Activated CD4-positive, alpha-beta T cell treated with anti-CD3 and anti-CD28 coated beads, Interleukin-2, amount 10 ng/mL, durations not matched to agents 24 days and 14 days (primary cell): ENCODE measurements at regions not wholly inside any gene's neighbourhood (a gene's known extent, or its start where the extent isn't known, plus 50 kb on each side); places are given as distances from the start of the nearest gene placed in this dataset.

ENCODE experiments used
- DNase-seq: peaks from one replicate; pipeline ENCODE4 v3.0.0; 2022
- H3K27ac Mint-ChIP-seq: one replicate; pipeline ENCODE4 v1.8.0; 2022; ENCODE audit warnings: mild to moderate bottlenecking, mixed read lengths
- H3K27me3 Mint-ChIP-seq: one replicate; pipeline ENCODE4 v1.8.0; 2022; ENCODE audit warnings: mixed read lengths
- H3K36me3 Mint-ChIP-seq: one replicate; pipeline ENCODE4 v1.8.0; 2022; ENCODE audit warnings: low read depth, mild to moderate bottlenecking, mixed read lengths
- H3K4me1 Mint-ChIP-seq: one replicate; pipeline ENCODE4 v1.8.0; 2021; ENCODE audit warnings: mixed read lengths
- H3K4me3 Mint-ChIP-seq: one replicate; pipeline ENCODE4 v1.8.0; 2022; ENCODE audit warnings: mild to moderate bottlenecking, moderate library complexity, mixed read lengths
- H3K9me3 Mint-ChIP-seq: one replicate; pipeline ENCODE4 v1.8.0; 2021; ENCODE audit warnings: mixed read lengths
- intact Hi-C: fragments of 100-400 bp; cut with micrococcal nuclease; formaldehyde crosslinking; loops from one replicate; pipeline ENCODE4 v1.15.1; 2023

GRCh38 chr15:94912760-94913159 is 681.4 kb downstream of the MCTP2 start:
- no peaks in the 10 kb centered on the region for H3K9me3 Mint-ChIP-seq
- intact Hi-C loops, result no loop called here
- no peaks in the 10 kb centered on the region for H3K4me1 Mint-ChIP-seq
- no peaks in the 10 kb centered on the region for H3K36me3 Mint-ChIP-seq
- DNase-seq, result no peak
- no peak overlapping the region for H3K4me3 Mint-ChIP-seq
- no peak overlapping the region for H3K27ac Mint-ChIP-seq
- H3K27me3 Mint-ChIP-seq, result no peaks in the 10 kb centered on the region

- Mint-ChIP-seq H3K4me3 (no peak overlapping the region), H3K4me1 (no peaks in the 10 kb centered on the region), H3K36me3 (no peaks in the 10 kb centered on the region), H3K9me3 (no peaks in the 10 kb centered on the region), H3K27ac (no peak overlapping the region), H3K27me3 (no peaks in the 10 kb centered on the region)
- intact Hi-C loops, result no loop called here
- no peak for DNase-seq
Observed at GRCh38 chr15:94917068-94917467, 685.7 kb downstream of the MCTP2 start.

- no peaks in the 10 kb centered on the region for H3K27me3 Mint-ChIP-seq
- intact Hi-C loops, result no loop called here
- H3K27ac Mint-ChIP-seq, result no peak overlapping the region
- no peaks in the 10 kb centered on the region for H3K9me3 Mint-ChIP-seq
- no peak for DNase-seq
- no peak overlapping the region for H3K4me3 Mint-ChIP-seq
- no peaks in the 10 kb centered on the region for H3K4me1 Mint-ChIP-seq
- H3K36me3 Mint-ChIP-seq, result no peaks in the 10 kb centered on the region
Observed at GRCh38 chr15:94921936-94922335, 690.6 kb downstream of the MCTP2 start.

GRCh38 chr15:94924057-94924456 is 692.7 kb downstream of the MCTP2 start:
- Mint-ChIP-seq H3K4me1 (no peaks in the 10 kb centered on the region), H3K27ac (no peak overlapping the region), H3K4me3 (no peak overlapping the region), H3K9me3 (no peaks in the 10 kb centered on the region), H3K27me3 (no peaks in the 10 kb centered on the region), H3K36me3 (no peaks in the 10 kb centered on the region)
- intact Hi-C loops, result no loop called here
- no peak for DNase-seq

GRCh38 chr15:94924971-94925598 is 693.7 kb downstream of the MCTP2 start:
- intact Hi-C loops, result no loop called here
- no peak for DNase-seq
- H3K27me3 Mint-ChIP-seq, result no peaks in the 10 kb centered on the region
- H3K36me3 Mint-ChIP-seq, result no peaks in the 10 kb centered on the region
- H3K27ac Mint-ChIP-seq, result no peak overlapping the region
- no peaks in the 10 kb centered on the region for H3K9me3 Mint-ChIP-seq
- no peak overlapping the region for H3K4me3 Mint-ChIP-seq
- H3K4me1 Mint-ChIP-seq, result no peaks in the 10 kb centered on the region

- H3K27me3 Mint-ChIP-seq, result no peaks in the 10 kb centered on the region
- H3K9me3 Mint-ChIP-seq, result no peaks in the 10 kb centered on the region
- H3K4me1 Mint-ChIP-seq, result no peaks in the 10 kb centered on the region
- no peak overlapping the region for H3K27ac Mint-ChIP-seq
- no peak overlapping the region for H3K4me3 Mint-ChIP-seq
- no peaks in the 10 kb centered on the region for H3K36me3 Mint-ChIP-seq
- intact Hi-C loops, result no loop called here
- no peak for DNase-seq
Observed at GRCh38 chr15:94925680-94926079, 694.3 kb downstream of the MCTP2 start.

- Mint-ChIP-seq H3K9me3 (no peaks in the 10 kb centered on the region), H3K4me3 (no peak overlapping the region), H3K36me3 (no peaks in the 10 kb centered on the region), H3K27me3 (no peaks in the 10 kb centered on the region), H3K27ac (no peak overlapping the region), H3K4me1 (no peaks in the 10 kb centered on the region)
- intact Hi-C loops, result no loop called here
- DNase-seq, result no peak
Observed at GRCh38 chr15:94927003-94927402, 695.6 kb downstream of the MCTP2 start.

GRCh38 chr15:94929282-94929681 is 697.9 kb downstream of the MCTP2 start:
- no peaks in the 10 kb centered on the region for H3K36me3 Mint-ChIP-seq
- intact Hi-C loops, result no loop called here

GRCh38 chr15:94930441-94930840 is 699.1 kb downstream of the MCTP2 start:
- Mint-ChIP-seq H3K4me3 (no peak overlapping the region), H3K27ac (no peak overlapping the region), H3K4me1 (no peaks in the 10 kb centered on the region), H3K36me3 (no peaks in the 10 kb centered on the region), H3K27me3 (no peaks in the 10 kb centered on the region), H3K9me3 (no peaks in the 10 kb centered on the region)
- no peak for DNase-seq
- intact Hi-C loops, result no loop called here

More at GRCh38 chr15:94929282-94929681, 697.9 kb downstream of the MCTP2 start:
- Mint-ChIP-seq H3K27me3 (no peaks in the 10 kb centered on the region), H3K27ac (no peak overlapping the region), H3K9me3 (no peaks in the 10 kb centered on the region), H3K4me1 (no peaks in the 10 kb centered on the region), H3K4me3 (no peak overlapping the region)
- no peak for DNase-seq

- H3K4me3 Mint-ChIP-seq, result no peak overlapping the region
- no peak overlapping the region for H3K27ac Mint-ChIP-seq
- H3K27me3 Mint-ChIP-seq, result no peaks in the 10 kb centered on the region
- no peaks in the 10 kb centered on the region for H3K9me3 Mint-ChIP-seq
- H3K36me3 Mint-ChIP-seq, result no peaks in the 10 kb centered on the region
- H3K4me1 Mint-ChIP-seq, result no peaks in the 10 kb centered on the region
- DNase-seq, result no peak
- intact Hi-C loops, result no loop called here
Observed at GRCh38 chr15:94930960-94931359, 699.6 kb downstream of the MCTP2 start.

GRCh38 chr15:94934440-94934839 is 703.1 kb downstream of the MCTP2 start:
- H3K4me3 Mint-ChIP-seq, result no peak overlapping the region
- H3K9me3 Mint-ChIP-seq, result no peaks in the 10 kb centered on the region
- H3K27me3 Mint-ChIP-seq, result no peaks in the 10 kb centered on the region
- DNase-seq, result no peak
- intact Hi-C loops, result no loop called here
- H3K27ac Mint-ChIP-seq, result no peak overlapping the region
- no peaks in the 10 kb centered on the region for H3K4me1 Mint-ChIP-seq
- H3K36me3 Mint-ChIP-seq, result no peaks in the 10 kb centered on the region

GRCh38 chr15:94937242-94937641 is 705.9 kb downstream of the MCTP2 start:
- H3K27ac Mint-ChIP-seq, result no peak overlapping the region
- no peak for DNase-seq
- no peaks in the 10 kb centered on the region for H3K4me1 Mint-ChIP-seq
- H3K4me3 Mint-ChIP-seq, result no peak overlapping the region
- intact Hi-C loops, result no loop called here
- H3K9me3 Mint-ChIP-seq, result no peaks in the 10 kb centered on the region
- H3K27me3 Mint-ChIP-seq, result no peaks in the 10 kb centered on the region
- no peaks in the 10 kb centered on the region for H3K36me3 Mint-ChIP-seq

GRCh38 chr15:94943888-94944287 is 712.5 kb downstream of the MCTP2 start:
- Mint-ChIP-seq H3K27ac (no peak overlapping the region), H3K9me3 (no peaks in the 10 kb centered on the region), H3K4me3 (no peak overlapping the region), H3K27me3 (no peaks in the 10 kb centered on the region), H3K36me3 (no peaks in the 10 kb centered on the region), H3K4me1 (no peaks in the 10 kb centered on the region)
- intact Hi-C loops, result no loop called here
- DNase-seq, result no peak

- no peak overlapping the region for H3K27ac Mint-ChIP-seq
Observed at GRCh38 chr15:94951538-94951937, 720.2 kb downstream of the MCTP2 start.

GRCh38 chr15:94963953-94964352 is 732.6 kb downstream of the MCTP2 start:
- no peaks in the 10 kb centered on the region for H3K4me1 Mint-ChIP-seq
- no peak overlapping the region for H3K4me3 Mint-ChIP-seq
- H3K27me3 Mint-ChIP-seq, result no peaks in the 10 kb centered on the region
- H3K36me3 Mint-ChIP-seq, result no peaks in the 10 kb centered on the region
- intact Hi-C loops, result no loop called here
- H3K9me3 Mint-ChIP-seq, result peaks cover 7% of the 10 kb centered on the region
- H3K27ac Mint-ChIP-seq, result no peak overlapping the region
- no peak for DNase-seq

More at GRCh38 chr15:94951538-94951937, 720.2 kb downstream of the MCTP2 start:
- H3K27me3 Mint-ChIP-seq, result no peaks in the 10 kb centered on the region
- no peaks in the 10 kb centered on the region for H3K9me3 Mint-ChIP-seq
- H3K4me1 Mint-ChIP-seq, result no peaks in the 10 kb centered on the region
- no peak for DNase-seq
- H3K4me3 Mint-ChIP-seq, result no peak overlapping the region
- no peaks in the 10 kb centered on the region for H3K36me3 Mint-ChIP-seq
- intact Hi-C loops, result no loop called here
